Stimulated activated CD8-positive, alpha-beta memory T cell treated with anti-CD3 and anti-CD28 coated beads, Interleukin-12 subunit alpha, Interleukin-12 subunit beta, amount 100 ng/mL, for 24 hours (primary cell): ENCODE measurements at regions not wholly inside any gene's neighbourhood (a gene's known extent, or its start where the extent isn't known, plus 50 kb on each side); places are given as distances from the start of the nearest gene placed in this dataset.

Experiments used
- DNase-seq: peaks from one replicate; pipeline ENCODE4 v3.0.0-alpha.2; 2020; ENCODE audit errors: extremely low read depth

DNA sequence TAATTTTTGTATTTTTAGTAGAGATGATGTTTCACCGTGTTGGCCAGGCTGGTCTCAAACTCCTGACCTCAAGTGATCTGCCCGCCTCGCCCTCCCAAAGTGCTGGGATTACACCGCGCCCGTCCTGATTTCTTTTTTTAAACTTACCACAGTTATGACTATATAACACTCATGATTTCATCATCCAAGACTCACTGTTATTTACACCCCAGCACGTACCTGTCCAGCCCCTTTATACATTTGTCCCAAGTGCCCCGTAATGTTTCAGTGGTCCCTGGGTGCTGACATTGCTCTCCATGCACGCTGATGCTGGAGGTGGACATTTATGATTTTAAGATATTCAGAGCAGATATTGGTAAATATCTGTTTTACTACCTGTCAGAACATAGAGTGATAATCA lies 219.9 kb upstream of the GMDS start:
- no peak for DNase-seq

DNA sequence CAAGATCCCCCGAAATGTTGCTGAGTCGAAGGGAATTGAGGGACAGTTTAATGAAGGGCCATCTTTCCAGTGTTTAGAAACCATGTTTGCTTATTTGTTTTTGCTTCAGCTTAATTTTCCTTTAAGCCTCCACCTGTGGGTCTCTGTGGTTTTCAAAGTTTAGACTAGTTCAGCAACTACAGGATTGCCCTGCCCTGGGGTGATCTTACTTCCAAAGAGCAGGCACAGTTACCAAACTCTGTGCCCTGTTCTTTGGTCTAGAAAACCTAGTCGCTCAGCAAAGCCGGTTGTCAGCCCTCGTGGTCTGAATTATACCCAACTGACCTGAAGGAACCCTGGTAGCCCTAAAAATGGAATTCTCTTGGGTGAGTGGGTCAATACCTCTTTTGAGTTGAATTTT lies 219.2 kb upstream of the GMDS start:
- DNase-seq: no peak

DNA sequence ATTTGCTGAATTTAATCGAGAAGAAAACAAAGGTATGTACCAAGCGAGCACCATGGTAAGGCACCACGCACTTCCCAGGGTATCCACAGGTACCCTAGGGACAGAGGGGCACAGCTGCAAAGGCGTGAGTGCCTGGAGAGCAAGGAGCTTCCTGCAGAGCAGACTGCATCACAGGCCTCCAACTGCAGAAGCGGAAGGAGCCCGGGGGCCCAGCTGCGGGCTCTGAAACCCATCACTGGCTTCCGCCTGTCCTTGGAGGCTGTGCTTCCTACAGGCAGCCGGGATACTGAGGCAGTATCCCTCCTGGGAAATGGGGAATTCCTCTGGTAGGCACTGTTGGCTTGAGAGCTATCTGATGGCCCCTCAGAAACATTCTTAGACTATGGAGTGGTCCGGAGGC lies 217.4 kb upstream of the GMDS start:
- DNase-seq: no peak

DNA sequence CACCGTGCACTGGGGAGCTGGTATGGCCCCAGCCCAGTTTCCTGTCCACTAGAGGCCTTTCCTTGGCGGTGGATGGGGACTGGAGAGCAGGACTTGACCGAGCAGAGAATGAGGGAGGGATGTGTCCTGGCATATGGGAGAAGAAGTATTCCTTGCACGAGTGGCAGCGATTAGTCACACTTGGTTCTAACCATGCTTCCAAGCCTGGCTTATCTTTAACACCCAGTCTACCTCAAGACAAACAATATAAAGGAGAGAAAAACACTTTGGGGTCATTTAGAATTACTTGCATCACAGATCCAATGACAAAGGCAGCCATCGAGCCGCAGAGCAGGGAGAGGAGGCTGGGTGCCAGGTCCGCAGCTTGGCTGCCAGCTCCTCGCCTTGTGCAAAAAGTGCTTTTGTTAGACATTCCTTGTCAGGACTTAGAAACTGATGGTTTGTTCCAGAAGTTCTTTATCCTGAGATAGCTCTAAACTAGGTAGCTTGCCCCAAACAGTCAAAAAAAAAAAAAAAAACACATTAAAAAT lies 214.9 kb upstream of the GMDS start:
- no peak for DNase-seq

DNA sequence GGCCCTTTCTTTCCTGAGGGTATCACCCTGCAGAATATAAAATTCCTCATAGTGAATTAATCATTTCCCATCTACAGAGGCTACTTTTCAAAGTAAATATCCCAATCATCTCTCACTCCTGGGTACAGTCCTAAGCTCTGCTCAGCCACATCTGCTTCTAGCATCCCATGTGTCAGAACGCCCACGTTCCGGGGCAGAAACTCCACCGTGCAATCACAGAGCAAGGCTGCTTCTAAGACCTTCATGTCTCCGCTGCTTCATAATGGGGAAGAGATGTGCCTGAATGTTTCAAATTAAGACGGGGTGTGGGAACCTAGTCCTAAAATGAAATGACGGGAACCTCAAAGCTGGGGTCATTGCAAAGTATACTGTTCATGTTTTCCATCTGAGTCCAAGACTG lies 208.8 kb upstream of the GMDS start:
- no peak for DNase-seq

DNA sequence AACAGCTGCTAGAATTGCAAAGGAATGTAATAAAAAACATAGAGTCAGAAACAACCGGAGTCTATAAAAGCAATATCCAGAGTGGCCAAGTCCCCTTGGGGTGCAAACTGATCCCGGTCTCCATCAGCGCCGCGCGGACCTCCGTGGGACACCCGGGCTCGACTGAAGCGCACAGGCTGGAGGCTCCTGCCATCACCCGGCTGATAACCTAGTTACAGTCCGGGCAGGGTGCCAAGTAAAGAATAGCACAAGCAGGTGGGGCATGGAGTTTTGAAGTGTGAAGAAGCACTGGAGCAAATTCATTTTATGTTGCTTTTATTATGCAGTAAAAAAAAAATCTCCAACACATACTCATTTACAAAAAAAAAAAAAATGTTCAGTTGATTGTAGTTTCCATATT lies 205.1 kb upstream of the GMDS start:
- DNase-seq: no peak

DNA sequence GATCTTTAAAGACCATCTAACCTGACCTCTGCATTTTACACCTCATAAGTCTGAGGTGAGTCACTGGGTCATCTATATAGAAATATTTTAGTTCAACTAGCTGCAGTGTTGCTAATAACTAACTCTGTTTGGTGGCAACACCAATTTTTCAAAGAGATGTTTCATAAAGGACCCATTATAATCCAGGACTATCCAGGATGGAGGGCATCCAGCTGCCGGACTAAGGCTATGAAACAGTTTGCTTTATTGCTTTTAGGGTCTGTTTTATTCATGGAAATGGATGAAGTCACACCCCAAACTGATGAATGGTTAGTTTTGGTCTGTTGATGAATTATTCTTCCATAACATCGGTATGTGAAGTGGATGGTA lies 204.2 kb upstream of the GMDS start:
- DNase-seq: no peak

DNA sequence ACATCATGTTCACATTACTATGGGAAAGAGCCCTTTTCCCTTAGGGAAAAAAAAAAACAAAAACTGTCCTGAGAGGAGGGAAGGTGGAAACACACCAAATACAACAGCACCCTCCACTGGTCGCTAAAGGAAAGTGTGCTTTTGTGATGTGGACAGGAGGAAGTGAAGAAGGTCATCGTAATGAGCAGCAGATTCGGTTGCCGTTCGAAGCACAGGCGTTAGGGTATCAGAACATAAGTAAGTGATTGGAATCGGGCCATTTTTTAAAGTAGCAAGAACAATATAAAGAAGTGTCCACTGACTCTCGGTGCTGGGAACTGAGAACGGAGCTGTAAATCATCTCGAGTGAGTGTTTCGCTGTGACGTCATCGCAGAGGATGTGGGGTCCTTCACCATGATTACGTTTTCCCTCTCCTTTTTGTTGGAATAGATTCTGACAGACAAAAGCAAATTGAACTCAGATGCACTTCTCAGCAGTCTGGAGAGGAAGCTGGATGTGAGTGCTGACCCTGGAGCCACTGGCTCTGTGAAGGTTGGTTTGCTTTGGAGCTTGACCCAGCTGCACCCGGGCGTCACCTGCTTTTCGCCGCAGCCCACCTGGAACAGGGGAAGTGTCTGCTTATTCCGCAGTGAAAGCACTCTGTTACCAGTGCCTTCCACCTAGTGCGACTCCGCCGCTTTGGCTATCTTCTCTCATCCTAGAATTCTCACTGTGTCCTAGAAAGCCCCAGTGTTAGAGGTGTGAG lies 203.6 kb upstream of the GMDS start:
- DNase-seq: no peak

DNA sequence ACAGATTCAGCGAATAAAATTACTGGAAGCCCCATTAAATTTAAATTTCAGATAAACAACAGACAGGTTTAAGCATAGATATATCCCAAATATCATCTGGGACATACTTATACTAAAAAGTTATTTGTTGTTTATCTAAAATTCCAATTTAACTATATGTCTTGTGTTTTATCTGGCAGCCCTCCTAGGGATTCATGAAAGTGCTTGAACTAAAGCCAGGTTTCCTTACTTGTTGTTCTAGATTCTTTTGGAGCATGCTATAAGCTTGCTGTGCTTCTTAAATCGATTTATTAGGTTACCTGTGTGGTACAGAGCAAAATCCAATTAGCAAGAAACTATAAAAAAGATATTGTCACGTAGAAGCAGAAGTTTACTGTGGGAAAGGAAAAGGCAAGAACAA lies 202.5 kb upstream of the GMDS start:
- DNase-seq: no peak

DNA sequence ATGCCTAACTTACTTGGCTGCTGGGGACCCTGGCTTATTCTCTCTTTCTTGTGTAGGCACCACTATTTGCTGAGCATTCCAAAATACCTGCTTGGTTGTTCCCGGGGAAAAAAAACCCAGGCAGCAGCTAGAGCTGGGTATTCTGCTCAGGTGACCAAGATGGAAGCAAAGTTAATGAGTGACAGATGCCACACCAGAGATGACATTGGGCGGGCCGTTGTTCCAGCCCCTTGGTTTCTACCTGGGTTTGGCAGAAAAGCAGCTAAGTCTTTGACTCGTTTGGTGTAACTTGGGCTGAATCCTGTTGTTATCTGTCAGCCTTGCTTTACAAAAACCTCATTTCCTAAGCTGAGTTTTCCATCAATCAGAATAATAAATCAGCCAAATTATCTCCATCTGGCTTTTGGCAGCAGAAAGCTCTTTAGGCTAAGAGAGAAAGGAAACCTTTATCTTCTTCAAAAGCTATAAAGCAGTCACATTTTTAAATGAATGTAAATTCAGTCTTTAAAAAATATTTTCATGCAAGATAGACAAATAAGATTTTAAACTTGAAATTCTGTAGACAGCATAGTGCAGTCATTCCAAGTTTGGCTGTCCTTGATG lies 202.0 kb upstream of the GMDS start:
- DNase-seq: no peak

DNA sequence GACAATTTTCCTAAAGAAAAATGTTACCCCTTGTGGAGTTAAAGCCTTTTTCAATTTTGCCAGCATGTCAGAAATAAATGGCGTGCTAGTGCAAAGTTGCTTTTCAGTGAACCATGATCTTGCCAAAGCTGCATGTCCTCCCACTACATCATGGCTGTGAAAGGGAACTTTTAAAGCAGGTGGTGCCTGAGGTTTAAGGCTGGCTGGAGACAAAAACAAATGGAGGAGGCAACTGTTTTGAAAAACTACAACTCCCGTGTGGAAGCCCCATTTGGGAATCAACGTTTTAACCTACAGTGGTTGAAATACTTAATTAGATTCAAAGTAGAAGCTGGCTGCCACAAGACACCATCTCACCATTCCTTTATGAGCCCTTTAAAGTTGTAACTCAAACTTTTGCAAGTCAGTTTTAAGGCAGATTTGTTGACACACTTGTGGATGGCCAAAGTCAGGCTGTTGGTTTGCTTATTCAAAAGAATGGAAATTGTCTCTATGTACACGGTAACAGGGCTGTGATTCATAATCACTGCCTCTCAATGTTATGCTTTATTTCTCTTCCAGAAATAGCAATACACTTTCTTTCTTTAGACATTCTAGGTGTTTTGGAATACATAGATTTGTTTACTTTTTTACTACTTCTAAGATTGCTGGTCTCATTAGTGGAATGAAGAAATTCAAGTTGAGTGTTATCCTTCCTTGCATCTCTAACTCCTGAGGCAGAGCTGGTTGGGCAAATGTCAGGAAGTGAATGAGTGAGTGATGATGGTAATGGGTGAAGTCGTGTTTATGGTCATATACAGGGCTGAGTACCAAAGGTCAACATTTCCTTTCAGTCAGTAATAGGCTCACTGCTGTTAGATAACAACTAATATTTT lies 196.4 kb upstream of the GMDS start:
- DNase-seq: no peak

DNA sequence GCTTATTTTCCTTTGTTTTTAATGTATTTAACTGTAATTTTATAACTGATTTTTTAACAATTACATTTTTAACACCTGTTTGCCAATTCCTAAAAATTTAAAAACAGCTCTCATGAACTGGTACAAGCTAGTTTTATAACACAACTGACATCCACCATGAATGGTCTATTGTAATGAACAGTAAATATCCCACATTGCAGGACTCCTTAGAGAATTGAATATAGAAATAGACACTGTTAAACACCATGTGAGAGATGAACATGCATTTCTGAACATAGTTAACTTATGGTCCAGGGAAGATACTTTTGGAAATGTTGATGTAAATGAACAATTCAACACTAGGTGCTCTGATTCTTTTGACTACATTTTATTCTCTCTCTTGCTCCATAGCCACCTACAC lies 195.1 kb upstream of the GMDS start:
- DNase-seq: no peak

DNA sequence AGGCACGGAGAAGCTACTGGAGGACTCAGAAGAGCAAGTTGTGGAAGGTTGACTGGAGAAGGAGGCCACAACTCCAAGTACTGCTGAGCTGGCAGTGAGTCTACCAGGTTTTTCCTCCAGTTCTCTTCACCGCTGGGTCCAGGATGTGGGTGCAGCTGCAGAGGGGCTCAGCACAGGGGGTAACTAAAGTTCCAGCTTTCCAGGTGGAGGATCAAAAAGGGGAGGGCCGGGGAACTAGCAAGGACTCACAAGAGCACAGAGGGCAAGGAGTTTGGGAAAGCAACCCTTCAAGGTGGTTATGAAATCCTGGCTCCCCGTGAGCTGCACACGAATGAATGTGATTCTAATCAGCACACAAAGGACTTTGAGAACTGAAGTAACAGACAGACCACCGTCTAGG lies 194.2 kb upstream of the GMDS start:
- no peak for DNase-seq

DNA sequence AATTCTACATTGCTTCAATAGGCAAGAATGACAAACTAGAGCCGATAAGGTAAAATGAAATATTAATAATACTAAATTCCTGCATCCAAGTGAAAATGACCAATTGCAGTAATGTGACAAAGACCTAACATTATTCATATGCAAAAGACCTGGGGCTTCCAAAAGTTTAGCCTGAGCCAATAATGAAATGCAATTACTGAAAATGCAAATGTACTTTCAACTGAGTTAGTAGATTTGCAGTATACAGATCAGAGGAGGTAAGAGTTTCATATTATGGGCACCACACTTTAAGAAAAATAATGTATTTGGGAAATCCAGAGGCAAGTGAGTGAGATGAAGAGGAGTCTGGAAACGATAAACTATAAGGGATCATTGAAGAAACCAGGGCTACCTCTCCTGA lies 193.7 kb upstream of the GMDS start:
- no peak for DNase-seq

DNA sequence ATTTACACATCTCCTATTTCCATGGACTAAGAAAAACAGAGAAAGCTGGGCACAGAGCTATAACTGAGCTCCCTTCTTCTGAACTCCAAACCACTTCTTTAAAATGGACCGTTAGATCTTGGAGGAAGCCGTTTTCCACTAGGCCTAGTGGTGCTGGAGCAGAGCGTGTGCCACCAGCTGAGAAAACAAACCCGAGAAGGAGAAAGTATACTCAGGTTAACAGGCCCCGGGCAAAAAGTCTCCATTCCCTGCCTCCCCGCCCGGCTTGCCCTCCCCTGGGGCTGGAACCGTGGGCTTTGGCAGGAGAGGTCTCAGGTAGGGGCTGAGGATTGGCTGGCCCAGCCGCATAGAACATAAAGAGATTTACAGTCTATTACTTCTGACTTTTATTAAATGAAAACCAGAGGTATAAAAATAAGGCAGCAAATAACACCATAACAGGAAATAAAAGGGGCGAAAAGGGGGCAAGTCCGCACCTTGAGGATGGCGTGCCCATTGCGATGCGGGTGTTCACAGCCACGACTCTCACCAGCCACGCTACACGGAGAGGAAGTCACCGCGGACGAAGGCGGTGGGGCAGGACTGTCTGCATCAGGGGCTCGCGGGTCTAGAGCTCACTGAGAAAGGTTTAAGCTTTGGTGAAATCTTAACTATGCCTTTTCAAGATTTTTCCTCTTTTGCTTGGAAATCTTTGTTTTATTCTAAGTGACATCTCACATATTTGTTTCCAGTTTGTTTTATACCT lies 191.2 kb upstream of the GMDS start:
- DNase-seq: no peak

DNA sequence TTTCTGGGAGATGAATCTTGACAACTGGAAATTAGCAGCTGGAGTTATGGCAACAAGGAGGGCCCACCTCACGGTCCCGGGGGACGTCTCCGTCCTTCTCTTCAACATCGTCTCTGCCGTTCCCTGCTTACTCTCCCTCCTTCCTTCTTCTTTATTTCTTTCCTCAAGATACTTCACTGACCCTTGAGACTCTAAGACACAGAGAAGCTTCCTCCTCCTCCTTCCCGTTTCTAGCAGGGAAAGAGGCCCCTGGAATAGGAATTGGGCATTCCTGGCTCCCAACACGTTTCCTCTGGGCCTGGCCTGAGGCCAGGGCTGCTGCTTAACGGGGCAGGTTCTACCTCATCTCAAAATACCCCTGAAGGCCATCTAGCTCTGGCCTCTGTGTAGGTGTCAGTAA lies 189.9 kb upstream of the GMDS start:
- no peak for DNase-seq

DNA sequence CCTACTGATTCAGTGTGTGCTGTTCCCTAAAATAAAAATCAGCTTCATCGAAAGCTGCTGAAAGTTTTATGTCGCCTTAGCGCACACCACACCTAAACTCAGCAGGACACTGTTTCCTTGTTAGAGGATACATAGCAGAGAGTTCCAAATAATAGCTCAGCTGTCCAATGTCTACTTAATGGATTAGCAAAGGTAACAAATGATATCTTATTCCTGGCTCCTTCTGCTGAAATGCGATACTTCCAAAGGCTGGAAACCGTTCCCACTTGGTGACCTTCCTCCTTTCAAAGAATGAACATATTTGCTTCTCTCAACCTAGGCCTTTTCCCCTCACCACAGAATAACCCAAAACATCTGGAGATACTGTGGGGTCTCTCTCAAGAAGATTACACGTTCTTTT lies 189.5 kb upstream of the GMDS start:
- DNase-seq: no peak

DNA sequence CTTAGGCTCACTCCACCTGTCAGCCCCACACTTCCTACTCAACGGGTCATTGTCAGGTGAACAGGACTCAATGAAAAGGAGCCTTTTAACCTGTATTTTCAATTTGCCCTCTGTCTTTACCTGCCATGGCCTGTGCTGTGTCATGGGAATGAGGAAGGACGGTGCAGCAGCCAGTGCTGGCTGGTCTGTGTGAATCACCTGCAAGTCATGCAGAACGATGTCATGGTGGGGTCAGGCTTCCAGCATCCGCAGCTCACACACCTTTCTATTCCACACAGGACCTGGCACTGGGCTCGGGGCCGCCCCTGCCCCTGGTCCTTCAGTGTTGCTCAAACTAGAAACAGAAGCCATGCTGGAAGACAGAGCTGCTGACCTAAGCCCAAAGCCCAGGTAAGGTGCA lies 188.7 kb upstream of the GMDS start:
- DNase-seq: no peak

DNA sequence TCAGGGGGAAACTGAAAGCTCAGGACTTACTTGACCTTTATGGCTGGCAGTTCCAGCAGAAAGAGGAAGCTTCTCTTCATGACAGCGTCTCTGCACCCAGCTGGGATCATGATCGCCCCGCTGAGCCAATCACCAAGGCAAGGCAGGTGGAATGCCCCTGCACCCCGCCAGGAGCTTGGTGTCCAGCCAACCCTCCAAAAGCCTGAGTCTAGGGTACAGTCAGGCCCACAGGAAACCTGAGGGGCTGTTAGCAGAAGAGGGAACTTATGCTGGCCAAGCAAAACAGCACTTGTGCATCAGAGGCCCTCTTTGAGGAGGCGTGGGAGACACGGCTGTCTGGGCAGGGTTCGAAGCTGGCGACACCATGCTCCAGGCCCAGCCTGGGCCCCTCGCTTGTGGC lies 188.3 kb upstream of the GMDS start:
- no peak for DNase-seq

DNA sequence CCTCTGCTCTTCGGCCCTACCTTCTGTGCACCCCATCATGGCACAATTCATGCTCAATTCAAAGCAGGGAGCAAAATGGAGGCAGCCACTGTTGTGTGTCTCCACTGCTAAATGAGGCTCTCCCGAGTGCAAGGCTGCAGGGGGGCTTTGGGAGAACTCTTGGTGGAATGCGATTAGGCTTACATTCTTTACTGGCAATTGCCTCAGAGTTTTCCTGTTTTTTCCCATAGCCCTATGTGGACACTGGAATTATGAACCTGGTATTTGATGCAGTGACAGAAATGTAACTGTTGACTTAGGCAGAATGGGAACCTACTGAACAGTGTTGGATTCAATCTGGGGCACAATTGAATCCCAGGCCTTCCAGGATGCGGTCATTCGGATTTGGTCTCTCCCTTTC lies 187.9 kb upstream of the GMDS start:
- DNase-seq: no peak

DNA sequence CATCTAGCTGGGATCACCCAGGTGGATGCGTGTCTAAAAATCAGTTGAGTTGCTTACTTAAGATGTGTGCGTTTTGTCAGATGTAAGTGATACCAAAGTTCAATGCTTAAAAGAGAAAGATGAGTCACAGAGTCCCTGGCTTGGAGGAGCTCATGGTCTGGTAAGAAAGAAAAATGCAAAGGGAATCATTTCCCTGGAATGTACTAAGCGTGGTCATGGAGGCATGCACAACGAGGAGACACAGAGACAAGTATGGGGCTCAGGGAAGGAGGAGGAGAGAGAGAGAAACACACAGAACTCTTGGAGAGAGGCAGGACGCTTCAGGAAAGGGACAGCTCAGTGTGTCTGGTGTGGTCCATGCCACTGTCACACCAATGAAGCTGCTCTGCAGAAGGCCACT lies 186.9 kb upstream of the GMDS start:
- no peak for DNase-seq

DNA sequence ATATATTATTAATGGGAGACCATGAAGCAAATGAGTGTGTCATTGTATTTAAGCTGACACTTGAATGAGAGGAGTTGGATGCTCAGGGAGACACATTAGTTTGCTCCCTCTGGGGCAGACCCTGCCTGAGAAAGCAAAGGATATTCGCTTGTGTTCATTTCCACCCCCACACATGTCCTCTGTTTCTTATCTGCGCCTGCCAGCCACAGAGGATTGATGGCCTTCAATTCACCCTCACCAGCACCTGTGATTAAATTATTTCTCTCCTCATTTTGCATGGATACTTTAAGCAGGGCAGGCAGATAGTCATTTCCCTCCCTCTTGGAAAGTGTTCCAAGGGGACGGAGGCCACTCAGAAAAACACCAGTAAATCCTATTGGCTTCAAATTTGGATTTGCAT lies 185.2 kb upstream of the GMDS start:
- DNase-seq: no peak
